ENCODE measurements at regions not wholly inside any gene's neighbourhood (a gene's known extent, or its start where the extent isn't known, plus 50 kb on each side); places are given as distances from the start of the nearest gene placed in this dataset.

DNA sequence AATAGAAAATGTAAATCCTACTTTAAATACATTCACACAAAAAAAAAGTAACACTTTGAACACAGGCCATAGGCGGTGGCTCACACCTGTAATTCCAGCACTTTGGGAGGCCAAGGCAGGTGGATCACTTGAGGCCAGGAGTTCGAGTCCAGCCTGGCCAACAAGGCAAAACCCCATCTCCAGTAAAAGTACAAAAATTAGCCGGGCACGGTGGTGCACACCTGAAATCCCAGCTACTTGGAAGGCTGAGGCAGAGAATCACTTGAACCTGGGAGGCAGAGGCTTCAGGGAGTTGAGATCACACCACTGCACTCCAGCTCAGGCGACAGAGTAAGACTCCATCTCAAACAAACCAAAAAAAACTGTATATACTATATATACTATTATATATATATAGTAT lies 303.6 kb downstream of the BCL11A start (continued):
- TF ChIP-seq, protein P1, sequence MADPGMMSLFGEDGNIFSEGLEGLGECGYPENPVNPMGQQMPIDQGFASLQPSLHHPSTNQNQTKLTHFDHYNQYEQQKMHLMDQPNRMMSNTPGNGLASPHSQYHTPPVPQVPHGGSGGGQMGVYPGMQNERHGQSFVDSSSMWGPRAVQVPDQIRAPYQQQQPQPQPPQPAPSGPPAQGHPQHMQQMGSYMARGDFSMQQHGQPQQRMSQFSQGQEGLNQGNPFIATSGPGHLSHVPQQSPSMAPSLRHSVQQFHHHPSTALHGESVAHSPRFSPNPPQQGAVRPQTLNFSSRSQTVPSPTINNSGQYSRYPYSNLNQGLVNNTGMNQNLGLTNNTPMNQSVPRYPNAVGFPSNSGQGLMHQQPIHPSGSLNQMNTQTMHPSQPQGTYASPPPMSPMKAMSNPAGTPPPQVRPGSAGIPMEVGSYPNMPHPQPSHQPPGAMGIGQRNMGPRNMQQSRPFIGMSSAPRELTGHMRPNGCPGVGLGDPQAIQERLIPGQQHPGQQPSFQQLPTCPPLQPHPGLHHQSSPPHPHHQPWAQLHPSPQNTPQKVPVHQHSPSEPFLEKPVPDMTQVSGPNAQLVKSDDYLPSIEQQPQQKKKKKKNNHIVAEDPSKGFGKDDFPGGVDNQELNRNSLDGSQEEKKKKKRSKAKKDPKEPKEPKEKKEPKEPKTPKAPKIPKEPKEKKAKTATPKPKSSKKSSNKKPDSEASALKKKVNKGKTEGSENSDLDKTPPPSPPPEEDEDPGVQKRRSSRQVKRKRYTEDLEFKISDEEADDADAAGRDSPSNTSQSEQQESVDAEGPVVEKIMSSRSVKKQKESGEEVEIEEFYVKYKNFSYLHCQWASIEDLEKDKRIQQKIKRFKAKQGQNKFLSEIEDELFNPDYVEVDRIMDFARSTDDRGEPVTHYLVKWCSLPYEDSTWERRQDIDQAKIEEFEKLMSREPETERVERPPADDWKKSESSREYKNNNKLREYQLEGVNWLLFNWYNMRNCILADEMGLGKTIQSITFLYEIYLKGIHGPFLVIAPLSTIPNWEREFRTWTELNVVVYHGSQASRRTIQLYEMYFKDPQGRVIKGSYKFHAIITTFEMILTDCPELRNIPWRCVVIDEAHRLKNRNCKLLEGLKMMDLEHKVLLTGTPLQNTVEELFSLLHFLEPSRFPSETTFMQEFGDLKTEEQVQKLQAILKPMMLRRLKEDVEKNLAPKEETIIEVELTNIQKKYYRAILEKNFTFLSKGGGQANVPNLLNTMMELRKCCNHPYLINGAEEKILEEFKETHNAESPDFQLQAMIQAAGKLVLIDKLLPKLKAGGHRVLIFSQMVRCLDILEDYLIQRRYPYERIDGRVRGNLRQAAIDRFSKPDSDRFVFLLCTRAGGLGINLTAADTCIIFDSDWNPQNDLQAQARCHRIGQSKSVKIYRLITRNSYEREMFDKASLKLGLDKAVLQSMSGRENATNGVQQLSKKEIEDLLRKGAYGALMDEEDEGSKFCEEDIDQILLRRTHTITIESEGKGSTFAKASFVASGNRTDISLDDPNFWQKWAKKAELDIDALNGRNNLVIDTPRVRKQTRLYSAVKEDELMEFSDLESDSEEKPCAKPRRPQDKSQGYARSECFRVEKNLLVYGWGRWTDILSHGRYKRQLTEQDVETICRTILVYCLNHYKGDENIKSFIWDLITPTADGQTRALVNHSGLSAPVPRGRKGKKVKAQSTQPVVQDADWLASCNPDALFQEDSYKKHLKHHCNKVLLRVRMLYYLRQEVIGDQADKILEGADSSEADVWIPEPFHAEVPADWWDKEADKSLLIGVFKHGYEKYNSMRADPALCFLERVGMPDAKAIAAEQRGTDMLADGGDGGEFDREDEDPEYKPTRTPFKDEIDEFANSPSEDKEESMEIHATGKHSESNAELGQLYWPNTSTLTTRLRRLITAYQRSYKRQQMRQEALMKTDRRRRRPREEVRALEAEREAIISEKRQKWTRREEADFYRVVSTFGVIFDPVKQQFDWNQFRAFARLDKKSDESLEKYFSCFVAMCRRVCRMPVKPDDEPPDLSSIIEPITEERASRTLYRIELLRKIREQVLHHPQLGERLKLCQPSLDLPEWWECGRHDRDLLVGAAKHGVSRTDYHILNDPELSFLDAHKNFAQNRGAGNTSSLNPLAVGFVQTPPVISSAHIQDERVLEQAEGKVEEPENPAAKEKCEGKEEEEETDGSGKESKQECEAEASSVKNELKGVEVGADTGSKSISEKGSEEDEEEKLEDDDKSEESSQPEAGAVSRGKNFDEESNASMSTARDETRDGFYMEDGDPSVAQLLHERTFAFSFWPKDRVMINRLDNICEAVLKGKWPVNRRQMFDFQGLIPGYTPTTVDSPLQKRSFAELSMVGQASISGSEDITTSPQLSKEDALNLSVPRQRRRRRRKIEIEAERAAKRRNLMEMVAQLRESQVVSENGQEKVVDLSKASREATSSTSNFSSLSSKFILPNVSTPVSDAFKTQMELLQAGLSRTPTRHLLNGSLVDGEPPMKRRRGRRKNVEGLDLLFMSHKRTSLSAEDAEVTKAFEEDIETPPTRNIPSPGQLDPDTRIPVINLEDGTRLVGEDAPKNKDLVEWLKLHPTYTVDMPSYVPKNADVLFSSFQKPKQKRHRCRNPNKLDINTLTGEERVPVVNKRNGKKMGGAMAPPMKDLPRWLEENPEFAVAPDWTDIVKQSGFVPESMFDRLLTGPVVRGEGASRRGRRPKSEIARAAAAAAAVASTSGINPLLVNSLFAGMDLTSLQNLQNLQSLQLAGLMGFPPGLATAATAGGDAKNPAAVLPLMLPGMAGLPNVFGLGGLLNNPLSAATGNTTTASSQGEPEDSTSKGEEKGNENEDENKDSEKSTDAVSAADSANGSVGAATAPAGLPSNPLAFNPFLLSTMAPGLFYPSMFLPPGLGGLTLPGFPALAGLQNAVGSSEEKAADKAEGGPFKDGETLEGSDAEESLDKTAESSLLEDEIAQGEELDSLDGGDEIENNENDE (IDR thresholded peaks at IDR 0.05; ENCODE audit: insufficient replicate concordance, low read length), result no peak
- no peak for TF ChIP-seq PHF8 (conservative IDR thresholded peaks at IDR 0.05; ENCODE audit: low read depth, low read length)
